WTC11 (cell line): ENCODE measurements at regions not wholly inside any gene's neighbourhood (a gene's known extent, or its start where the extent isn't known, plus 50 kb on each side); places are given as distances from the start of the nearest gene placed in this dataset.

ENCODE experiments used
- ATAC-seq: fragments of 200-7000 bp; cut with Tn5 transposase; 2 replicates; pipeline ENCODE4 v1.10.0; 2021; ENCODE audit warnings: mild to moderate bottlenecking, moderate library complexity
- CTCF ChIA-PET: fragments of 300-600 bp; sonication (Branson Sonifier 250); formaldehyde crosslinking; loops from one replicate; lab custom pipeline; 2021; ENCODE audit warnings: antibody characterized with exemption; lab: Charles Lee
- POLR2A ChIA-PET: fragments of 350-600 bp; sonication (Branson Sonifier 250); formaldehyde crosslinking; loops from one replicate; lab custom pipeline; 2021; ENCODE audit warnings: antibody characterized with exemption; lab: Charles Lee
- DNase-seq: peaks from one replicate; pipeline ENCODE4 v3.0.0; 2021; ENCODE audit warnings: low spot score
- H3K27ac Mint-ChIP-seq: 2 replicates; pipeline ENCODE4 v1.8.0; 2021; ENCODE audit warnings: mixed read lengths
- H3K27me3 Mint-ChIP-seq: 2 replicates; pipeline ENCODE4 v1.8.0; 2021; ENCODE audit warnings: low read depth, mild to moderate bottlenecking, moderate library complexity, mixed read lengths
- H3K36me3 Mint-ChIP-seq: 2 replicates; pipeline ENCODE4 v1.8.0; 2021; ENCODE audit warnings: mixed read lengths
- H3K4me1 Mint-ChIP-seq: 2 replicates; pipeline ENCODE4 v1.8.0; 2022; ENCODE audit warnings: mixed read lengths
- H3K4me3 Mint-ChIP-seq: 2 replicates; pipeline ENCODE4 v1.8.0; 2021; ENCODE audit warnings: mild to moderate bottlenecking, moderate library complexity, mixed read lengths
- H3K9me3 Mint-ChIP-seq: 2 replicates; pipeline ENCODE4 v1.8.0; 2021; ENCODE audit warnings: mixed read lengths
- CBFB ChIP-seq: sonication (generic); formaldehyde crosslinking; IDR thresholded peaks from 2 replicates; pipeline ENCODE4 v1.8.1; 2022; ENCODE audit warnings: mild to moderate bottlenecking, low read depth, missing genetic modification reagents
- CREB1 ChIP-seq: sonication (generic); formaldehyde crosslinking; IDR thresholded peaks from 2 replicates; pipeline ENCODE4 v1.8.0; 2023; ENCODE audit warnings: mild to moderate bottlenecking, missing genetic modification reagents
- ELF4 ChIP-seq: sonication (generic); formaldehyde crosslinking; IDR thresholded peaks from 2 replicates; pipeline ENCODE4 v1.8.1; 2022; ENCODE audit warnings: low read depth, mild to moderate bottlenecking, moderate library complexity, missing genetic modification reagents
- ESRRA ChIP-seq: sonication (generic); formaldehyde crosslinking; IDR thresholded peaks from 2 replicates; pipeline ENCODE4 v1.8.1; 2022; ENCODE audit warnings: mild to moderate bottlenecking, missing genetic modification reagents, borderline replicate concordance
- ETV6 ChIP-seq: sonication (generic); formaldehyde crosslinking; IDR thresholded peaks from 2 replicates; pipeline ENCODE4 v1.8.1; 2022; ENCODE audit warnings: mild to moderate bottlenecking, missing genetic modification reagents
- HMGA2 ChIP-seq: fragments of 250-450 bp; sonication (Bioruptor Pico); IDR thresholded peaks from 2 replicates; pipeline ENCODE4 v1.4.0; 2021; ENCODE audit warnings: mild to moderate bottlenecking, moderate library complexity
- IRF1 ChIP-seq: sonication (generic); formaldehyde crosslinking; IDR thresholded peaks from 2 replicates; pipeline ENCODE4 v1.8.0; 2023; ENCODE audit warnings: missing genetic modification reagents
- KAT7 ChIP-seq: sonication (generic); formaldehyde crosslinking; IDR thresholded peaks from 2 replicates; pipeline ENCODE4 v1.8.1; 2023; ENCODE audit warnings: missing genetic modification reagents, mild to moderate bottlenecking, borderline replicate concordance
- MAX ChIP-seq: sonication (generic); formaldehyde crosslinking; IDR thresholded peaks from 2 replicates; pipeline ENCODE4 v1.8.0; 2022; ENCODE audit warnings: mild to moderate bottlenecking, missing genetic modification reagents
- MXD4 ChIP-seq: fragments of 250-450 bp; sonication (Bioruptor Pico); IDR thresholded peaks from 2 replicates; pipeline ENCODE4 v1.8.0; 2021; ENCODE audit warnings: mild to moderate bottlenecking, moderate library complexity, borderline replicate concordance
- MYBL2 ChIP-seq: sonication (generic); formaldehyde crosslinking; IDR thresholded peaks from 2 replicates; pipeline ENCODE4 v1.8.1; 2023; ENCODE audit warnings: mild to moderate bottlenecking, moderate library complexity, missing genetic modification reagents
- NR1H2 ChIP-seq: sonication (generic); formaldehyde crosslinking; IDR thresholded peaks from 2 replicates; pipeline ENCODE4 v1.9.0; 2021; ENCODE audit warnings: mild to moderate bottlenecking, moderate library complexity, missing genetic modification reagents
- NR3C1 ChIP-seq: sonication (generic); formaldehyde crosslinking; conservative IDR thresholded peaks from 2 replicates; pipeline ENCODE4 v1.8.1; 2023; ENCODE audit warnings: low read depth, mild to moderate bottlenecking, missing genetic modification reagents
- PREB ChIP-seq: sonication (generic); formaldehyde crosslinking; IDR thresholded peaks from 2 replicates; pipeline ENCODE4 v1.8.1; 2022; ENCODE audit warnings: mild to moderate bottlenecking, missing genetic modification reagents, moderate library complexity, borderline replicate concordance
- SMAD3 ChIP-seq: sonication (generic); formaldehyde crosslinking; IDR thresholded peaks from 2 replicates; pipeline ENCODE4 v1.8.0; 2022; ENCODE audit warnings: missing genetic modification reagents, mild to moderate bottlenecking, borderline replicate concordance
- TEAD4 ChIP-seq: sonication (generic); formaldehyde crosslinking; IDR thresholded peaks from 2 replicates; pipeline ENCODE4 v1.8.0; 2022; ENCODE audit warnings: mild to moderate bottlenecking, missing genetic modification reagents
- ZBTB21 ChIP-seq: sonication (generic); formaldehyde crosslinking; IDR thresholded peaks from 2 replicates; pipeline ENCODE4 v1.8.1; 2023; ENCODE audit warnings: mild to moderate bottlenecking, missing genetic modification reagents, borderline replicate concordance
- ZNF317 ChIP-seq: sonication (generic); formaldehyde crosslinking; IDR thresholded peaks from 2 replicates; pipeline ENCODE4 v1.8.1; 2023; ENCODE audit warnings: low read depth, mild to moderate bottlenecking, moderate library complexity, missing genetic modification reagents, borderline replicate concordance

GRCh38 chr16:59179446-59180082 lies 445.4 kb upstream of the GOT2 start:
- ChIA-PET CTCF (no interaction called here), POLR2A (no interaction called here)
- Mint-ChIP-seq H3K27ac (no peak overlapping the region), H3K27me3 (no peaks in the 10 kb centered on the region; the same call in 1 of the 2 replicates), H3K36me3 (no peaks in the 10 kb centered on the region), H3K4me1 (peaks cover 14% of the 10 kb centered on the region), H3K9me3 (peaks cover 5% of the 10 kb centered on the region)
- DNase-seq (no peak), ATAC-seq (no peak)
- TF ChIP-seq ELF4 (CRISPR knock-in tag) (no peak), ESRRA (CRISPR knock-in tag) (no peak), SMAD3 (CRISPR knock-in tag) (no peak), IRF1 (no peak), TEAD4 (CRISPR knock-in tag) (no peak), CREB1 (CRISPR knock-in tag) (no peak), KAT7 (CRISPR knock-in tag) (no peak), NR3C1 (CRISPR knock-in tag) (no peak), ZBTB21 (CRISPR knock-in tag) (no peak), PREB (no peak)
- TF ChIP-seq, all 79 proteins: peak for 0
- no peak overlapping the region for H3K4me3 Mint-ChIP-seq

GRCh38 chr16:59173408-59173831 lies 439.3 kb upstream of the GOT2 start:
- no peak for ATAC-seq
- CTCF ChIA-PET, result no interaction called here
- DNase-seq, result no peak
- Mint-ChIP-seq H3K4me3 (no peak overlapping the region), H3K4me1 (peaks cover 46% of the 10 kb centered on the region), H3K27me3 (no peaks in the 10 kb centered on the region), H3K36me3 (no peaks in the 10 kb centered on the region), H3K9me3 (0 out of 2 replicates have a peak, but pooled peaks cover 4% of the 10 kb centered on the region), H3K27ac (no peak overlapping the region)
- TF ChIP-seq ZNF317, result no peak
- no peak for TF ChIP-seq MAX (CRISPR knock-in tag)
- no peak for TF ChIP-seq PREB
- TF ChIP-seq NR1H2 (CRISPR knock-in tag), result no peak
- no peak for TF ChIP-seq CBFB (CRISPR knock-in tag)
- POLR2A ChIA-PET, result no interaction called here

- peaks cover 50% of the 10 kb centered on the region for H3K4me1 Mint-ChIP-seq
- H3K36me3 Mint-ChIP-seq, result 0 out of 2 replicates have a peak, but pooled peaks cover 5% of the 10 kb centered on the region
- DNase-seq (peak; percentile 21), ATAC-seq (peak; percentile 93)
- no peaks in the 10 kb centered on the region for H3K27me3 Mint-ChIP-seq
- ChIA-PET POLR2A (interaction anchor here (0.7 kb wide), 1 partner anchor 345 kb away, joined by 4 read pairs; no protein-coding TSS in a partner anchor), CTCF (interaction anchor here (0.6 to 1.0 kb wide), 2 partner anchors 21 to 356 kb away, joined by 3 read pairs; no protein-coding TSS in a partner anchor)
- peaks cover 18% of the 10 kb centered on the region for H3K9me3 Mint-ChIP-seq
- peak overlapping the region; percentile 45 for H3K4me3 Mint-ChIP-seq
- peak overlapping the region; percentile 68 for H3K27ac Mint-ChIP-seq
- TF ChIP-seq ZBTB21 (CRISPR knock-in tag) (no peak), HMGA2 (CRISPR knock-in tag) (no peak), ETV6 (CRISPR knock-in tag) (no peak), MXD4 (CRISPR knock-in tag) (no peak), MYBL2 (CRISPR knock-in tag) (no peak)
Measured at GRCh38 chr16:59170099-59170712, 436.1 kb upstream of the GOT2 start.
